Endothelial cell of hepatic sinusoid (primary cell): ENCODE measurements at regions not wholly inside any gene's neighbourhood (a gene's known extent, or its start where the extent isn't known, plus 50 kb on each side); places are given as distances from the start of the nearest gene placed in this dataset.

ENCODE experiments used
- in situ Hi-C: cut with HindIII; loops from 2 replicates; pipeline ENCODE4 v1.10.0; 2017; ENCODE audit warnings: low sequenced_read_pairs

DNA sequence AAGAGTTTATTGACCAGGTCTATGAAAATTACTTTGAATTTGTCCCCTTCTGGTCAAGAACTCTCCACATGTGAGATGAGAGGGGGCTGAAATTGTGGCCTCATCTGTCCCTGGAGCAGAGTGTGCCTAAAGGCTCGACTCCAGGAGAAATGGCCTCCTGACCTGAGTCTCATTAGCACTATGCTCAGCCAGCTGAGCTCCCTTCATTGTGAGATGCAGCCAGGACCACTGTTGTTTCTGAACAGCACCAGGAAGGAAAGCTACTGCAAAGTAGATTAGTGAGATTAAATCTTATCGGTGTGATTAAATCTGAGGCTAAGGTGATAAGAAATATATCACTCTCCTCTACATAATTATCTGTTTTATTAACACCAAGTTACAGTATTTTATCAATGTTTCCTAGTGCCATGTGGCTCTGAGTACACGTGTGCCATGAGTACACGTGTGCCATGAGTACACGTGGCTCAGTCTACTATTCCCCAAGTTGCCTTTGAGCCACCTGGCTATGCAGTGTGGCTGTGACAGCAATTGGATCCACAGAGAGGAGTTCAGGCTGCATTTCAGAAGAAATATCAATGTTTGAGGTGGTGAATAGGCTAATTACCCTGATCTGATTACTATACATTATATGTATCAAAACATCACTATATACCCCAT is 126.9 kb downstream of the IPMK start:
- in situ Hi-C loops = no loop called here

DNA sequence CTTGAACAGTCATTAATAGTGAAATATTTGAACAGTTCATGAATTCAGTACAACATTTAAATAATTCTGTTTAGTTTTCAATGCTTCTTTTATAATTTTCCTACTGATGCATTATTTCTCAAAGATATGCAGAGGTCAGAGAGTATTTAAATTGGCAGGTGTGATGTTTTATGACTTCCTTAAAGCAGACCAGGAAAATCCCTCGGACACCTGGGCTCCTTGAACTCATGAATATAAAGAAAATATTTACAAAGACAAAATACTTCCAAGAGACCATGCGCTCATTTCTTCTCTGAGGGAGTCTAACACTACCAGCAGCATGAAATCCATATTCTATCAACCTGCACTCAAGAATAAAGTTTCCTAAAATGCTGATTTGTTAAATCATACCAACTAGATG is 127.6 kb downstream of the IPMK start:
- in situ Hi-C loops = no loop called here

DNA sequence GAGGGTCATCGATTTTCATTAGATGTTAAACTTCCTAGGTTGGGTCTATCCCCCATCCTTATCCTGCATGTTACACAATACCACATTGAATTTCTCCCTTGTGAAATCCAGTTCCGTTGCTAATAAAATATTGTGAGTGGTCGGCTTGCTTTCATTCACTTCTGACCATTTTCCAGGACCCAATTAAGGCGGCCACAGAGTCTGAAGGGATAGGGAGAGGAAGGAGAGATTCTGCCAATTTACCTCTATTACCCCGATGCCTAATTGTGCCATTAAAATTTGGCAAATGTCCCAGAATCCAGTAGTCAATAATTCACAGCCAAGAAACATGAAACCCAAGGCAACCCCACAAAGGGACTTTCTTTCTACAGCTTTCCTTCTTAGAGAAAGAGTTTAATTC is 129.9 kb downstream of the IPMK start:
- in situ Hi-C loops = no loop called here

DNA sequence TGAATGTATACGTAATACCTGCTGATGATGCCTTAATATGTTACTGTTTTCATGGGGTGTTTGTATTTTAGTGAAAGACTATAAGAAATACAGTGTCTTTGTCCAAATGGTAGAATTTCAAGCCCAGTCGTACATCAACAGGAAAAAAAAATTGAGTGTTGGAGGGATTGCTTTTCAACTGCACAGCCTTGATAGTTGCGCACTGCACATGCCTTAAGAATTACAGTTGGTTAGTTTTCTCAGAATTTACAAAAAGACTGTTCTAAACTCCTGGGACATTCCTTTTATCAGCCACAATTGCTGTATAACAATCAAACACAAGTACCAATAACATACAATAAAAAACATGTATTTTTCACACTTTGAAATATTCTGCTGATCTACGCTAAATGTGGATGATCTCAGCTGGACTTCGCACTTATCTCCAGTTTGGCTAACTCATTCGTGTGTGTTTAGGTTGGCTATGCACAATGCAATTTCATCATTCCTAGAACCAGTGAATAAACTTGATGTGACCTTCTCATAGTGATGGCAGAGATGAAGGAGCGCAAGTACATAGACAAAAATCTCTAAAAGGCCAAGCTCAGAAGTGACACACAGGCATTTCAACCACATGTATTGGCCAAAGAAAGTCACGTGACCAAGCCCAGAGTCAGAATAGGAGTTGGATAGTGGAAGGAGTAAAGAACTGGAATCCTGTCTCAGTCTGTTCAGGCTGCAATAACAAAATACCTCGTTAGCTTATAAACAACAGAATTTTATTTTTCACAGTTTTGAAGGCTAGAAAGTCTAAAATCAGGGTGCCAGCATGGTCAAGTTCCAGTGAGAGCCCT is 152.3 kb downstream of the IPMK start:
- in situ Hi-C loops = no loop called here

DNA sequence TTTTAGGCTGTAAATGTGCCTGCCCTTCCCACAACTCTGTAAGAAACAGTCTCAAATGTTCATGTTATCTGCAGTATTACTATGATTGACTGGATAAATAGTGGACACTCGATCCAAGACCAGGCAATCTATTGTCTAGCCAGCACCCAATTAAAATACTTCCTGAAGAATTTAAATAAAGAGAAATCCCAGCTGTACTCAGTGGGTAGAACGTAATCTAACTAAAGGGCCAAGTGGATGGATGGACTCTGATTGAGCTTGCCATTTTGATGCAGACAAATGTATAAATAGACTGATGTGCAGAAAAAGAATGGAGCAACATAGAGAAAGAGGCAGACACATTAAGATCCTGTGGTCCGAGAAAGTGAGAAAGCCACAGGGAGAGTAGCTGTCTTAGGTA is 158.0 kb downstream of the IPMK start:
- in situ Hi-C loops = no loop called here

DNA sequence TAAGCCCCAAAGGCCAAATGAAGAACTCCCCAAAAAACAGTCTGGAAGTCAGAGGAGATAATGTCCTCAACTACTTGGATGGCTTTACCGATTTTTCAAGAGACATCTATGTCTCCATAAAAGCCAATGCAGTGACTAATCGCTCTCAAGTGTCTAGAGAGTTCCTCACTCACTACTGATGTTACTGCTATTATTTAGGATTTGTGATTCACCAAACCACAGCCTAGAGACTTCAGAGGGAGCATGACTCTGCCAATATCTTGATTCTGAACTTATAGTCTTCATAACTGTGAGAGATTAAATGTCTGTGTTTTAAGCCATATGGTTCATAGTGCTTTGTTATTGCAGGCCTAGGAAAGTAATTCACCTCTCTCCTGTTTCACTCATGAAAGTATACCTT is 160.2 kb downstream of the IPMK start:
- in situ Hi-C loops = no loop called here

DNA sequence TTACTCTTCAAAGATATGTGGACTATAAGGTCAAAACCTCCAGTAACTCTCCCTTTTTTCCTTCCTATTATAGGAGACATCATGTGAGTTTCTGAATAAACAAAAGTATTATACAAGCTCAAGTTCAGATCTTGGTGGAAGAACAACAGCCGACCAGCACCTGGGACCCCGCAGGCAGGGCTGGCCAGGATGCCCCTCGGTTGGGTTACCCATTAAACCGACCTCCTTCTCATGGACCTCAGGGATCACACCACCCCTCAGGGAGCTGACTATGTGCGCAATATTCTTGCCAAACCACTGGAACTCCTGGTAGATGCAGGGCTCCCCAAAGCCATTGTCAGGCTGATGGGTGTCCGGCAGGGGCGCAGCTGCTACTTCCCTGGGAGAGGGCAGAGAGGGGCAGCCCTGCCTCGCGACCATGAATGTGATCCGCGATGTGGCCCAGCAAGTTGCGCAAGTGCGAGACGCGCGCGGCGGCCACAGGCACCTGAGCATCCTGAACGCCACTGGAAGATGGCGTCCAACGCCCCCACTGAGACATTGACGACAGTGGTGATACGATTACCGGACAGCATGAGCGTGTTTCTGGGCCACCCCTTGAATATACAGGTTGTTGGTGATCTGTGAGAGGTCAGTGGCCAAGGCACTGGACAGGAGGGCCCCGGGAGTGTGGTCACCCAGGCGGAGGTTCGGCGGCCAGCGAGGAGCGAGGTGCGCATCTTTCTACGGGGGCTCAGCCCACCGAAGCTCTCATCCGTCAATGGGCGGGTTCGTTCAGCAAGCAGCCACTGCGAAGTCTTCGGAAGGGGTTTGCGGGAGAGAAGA is 161.3 kb downstream of the IPMK start:
- in situ Hi-C loops = no loop called here

DNA sequence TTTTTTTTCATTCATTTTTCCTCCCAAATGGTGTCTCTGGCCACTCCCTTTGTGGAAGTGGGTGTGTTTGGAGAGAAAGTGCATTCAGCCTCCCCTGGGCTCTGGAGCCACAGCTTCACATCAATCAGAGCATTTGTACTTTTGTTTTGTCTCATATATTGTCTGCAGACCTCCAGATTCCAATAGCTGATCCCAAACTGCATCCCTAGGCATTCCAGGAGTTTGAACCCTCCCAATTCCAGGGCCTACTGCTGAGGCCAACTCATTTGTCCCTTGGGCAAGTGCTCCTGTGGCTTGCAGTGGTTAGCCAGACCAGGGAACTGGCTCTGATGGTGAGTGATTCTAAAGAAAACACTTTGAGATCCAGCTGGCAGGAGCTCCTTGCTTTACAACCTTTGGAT is 163.3 kb downstream of the IPMK start:
- in situ Hi-C loops = no loop called here

DNA sequence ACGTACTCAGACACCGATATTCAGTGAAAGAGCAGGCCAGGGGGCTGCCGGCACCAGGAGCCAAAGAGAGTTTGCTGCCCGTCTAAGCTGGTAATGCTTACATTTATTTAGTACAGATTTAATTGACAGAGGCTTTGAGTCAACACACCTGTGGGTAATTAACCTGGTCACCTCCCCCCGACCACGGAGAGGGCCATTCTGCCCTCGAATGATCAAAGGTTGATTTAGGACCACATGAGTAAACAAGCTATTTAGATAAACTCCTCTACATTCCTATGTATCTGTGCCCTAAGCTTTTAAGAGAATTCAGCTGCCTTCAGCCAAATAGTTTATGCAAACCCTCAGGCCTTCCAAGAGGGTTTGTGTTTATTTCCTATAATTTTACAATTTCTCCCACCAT is 164.8 kb downstream of the IPMK start:
- in situ Hi-C loops = no loop called here

DNA sequence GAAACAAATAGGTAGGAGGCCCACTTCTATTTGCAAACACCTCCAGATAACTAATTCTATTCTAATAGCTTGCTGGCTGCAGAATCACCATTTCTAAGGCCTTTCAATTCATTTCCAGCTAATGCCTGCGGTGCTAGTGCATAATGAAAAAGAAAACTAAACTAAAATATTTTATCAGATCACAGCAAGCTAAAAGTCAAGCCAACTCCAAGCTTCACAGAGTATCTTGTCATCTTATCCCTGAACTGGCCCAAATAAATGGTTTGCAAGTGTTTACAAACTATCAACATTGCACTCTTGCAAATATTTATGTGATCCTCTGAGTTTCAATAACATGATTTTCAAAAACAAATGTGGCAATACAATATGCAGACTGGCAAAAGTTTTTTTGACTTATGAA is 166.0 kb downstream of the IPMK start:
- in situ Hi-C loops = no loop called here

DNA sequence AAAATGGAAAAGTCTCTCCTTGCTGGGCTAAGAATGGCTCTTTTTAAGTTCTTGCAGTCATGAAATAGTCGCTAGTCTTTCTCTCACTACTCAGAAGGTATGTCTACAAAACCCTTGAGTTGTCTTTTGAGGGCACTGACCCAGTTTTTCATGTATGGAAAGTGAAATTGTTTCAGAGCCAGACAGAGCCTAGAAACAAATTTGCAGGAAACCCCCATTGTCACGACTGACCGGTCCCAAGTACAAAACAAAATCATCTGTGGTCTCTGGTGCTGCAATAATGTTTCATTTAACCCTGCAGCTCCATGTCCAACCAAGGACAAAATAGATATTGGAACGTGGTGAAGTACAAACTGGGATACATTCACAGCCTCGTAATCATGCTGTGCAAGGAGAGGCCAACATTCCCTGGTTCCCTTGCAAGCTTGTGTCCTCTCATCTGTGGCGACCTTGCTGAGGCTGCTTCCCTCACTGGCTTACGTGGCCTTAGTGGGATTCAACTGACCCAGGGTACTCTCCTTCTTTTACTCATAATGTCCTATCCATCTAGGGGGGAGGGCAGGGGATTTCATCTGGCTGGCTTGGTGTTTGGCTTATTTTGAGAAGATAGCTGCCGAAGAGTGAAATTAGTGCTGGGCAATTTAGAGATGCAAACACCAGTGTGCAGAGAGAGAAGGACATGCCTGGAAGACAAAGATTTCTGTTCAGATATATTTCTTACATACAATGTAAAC is 172.5 kb downstream of the IPMK start:
- in situ Hi-C loops = no loop called here

DNA sequence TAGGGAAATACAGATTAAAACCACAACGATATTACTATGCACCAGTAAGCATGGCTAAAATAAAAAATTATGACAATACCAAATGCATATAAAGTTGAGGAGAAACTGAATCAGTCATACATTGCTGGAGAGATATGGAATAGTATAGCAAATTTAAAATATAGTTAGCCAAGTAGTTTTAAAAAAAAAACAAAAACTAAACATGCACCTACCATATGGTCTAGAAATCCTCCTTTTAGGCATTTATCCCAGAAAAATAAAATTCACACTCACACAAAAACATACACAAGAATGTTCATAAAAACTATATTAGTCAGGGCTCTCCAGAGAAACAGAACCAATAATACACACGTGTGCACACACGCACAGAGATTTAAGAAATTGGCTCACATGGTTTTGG is 175.8 kb downstream of the IPMK start:
- in situ Hi-C loops = no loop called here

DNA sequence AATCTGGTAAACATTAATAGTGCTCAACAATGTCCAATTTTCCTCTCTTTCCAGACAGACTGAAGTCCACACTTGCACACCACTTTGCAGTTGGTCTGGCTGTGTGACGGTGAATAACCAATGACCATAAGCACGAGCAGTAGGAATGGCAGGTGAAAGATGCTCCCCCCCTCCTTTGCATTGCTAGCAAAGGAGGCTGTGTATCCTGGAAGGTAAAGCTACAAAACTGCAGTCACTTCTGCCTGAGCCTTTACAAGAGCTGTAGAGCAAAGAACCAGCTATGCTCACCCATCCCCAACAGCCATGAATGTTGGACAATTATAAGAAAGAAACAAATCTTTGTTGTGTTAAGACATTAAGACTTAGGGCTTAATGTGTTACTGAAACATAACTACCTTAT is 178.0 kb downstream of the IPMK start:
- in situ Hi-C loops = no loop called here

DNA sequence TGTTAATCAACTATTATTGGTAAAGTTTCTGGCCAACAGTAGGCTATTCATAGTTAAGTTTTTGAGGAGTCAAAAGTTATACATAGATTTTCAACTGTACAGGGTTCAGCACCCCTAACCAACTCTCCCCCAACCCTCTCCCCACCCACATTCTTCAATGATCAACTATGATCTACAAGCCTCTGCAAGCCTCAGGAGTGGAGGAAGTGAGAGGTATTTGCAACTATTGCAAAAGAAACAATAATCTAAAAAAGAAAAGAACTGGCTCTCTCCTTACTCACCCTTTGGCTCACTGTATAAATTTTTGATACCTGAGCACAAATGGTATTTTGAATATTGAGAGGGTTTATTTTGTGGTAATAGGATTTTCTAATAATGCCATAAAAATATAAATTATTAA is 179.8 kb downstream of the IPMK start:
- in situ Hi-C loops = no loop called here

DNA sequence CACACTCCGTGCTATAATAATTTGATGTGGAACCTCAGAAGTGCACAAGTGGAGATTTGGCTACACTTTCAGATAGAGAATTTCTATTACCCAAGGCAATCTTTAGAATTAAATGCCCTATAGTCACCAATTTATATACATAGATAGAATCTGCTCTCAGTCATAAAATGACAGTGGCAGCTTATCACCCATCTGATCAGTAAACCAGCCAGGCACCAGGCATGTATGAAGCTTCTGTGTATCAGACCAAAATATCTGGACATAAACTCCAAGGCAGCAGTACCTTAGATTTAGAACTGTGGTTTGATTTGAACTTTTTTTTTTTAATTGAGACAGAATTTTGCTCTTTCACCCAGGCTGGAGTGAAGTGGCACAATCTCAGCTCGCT is 180.9 kb downstream of the IPMK start:
- in situ Hi-C loops = no loop called here

DNA sequence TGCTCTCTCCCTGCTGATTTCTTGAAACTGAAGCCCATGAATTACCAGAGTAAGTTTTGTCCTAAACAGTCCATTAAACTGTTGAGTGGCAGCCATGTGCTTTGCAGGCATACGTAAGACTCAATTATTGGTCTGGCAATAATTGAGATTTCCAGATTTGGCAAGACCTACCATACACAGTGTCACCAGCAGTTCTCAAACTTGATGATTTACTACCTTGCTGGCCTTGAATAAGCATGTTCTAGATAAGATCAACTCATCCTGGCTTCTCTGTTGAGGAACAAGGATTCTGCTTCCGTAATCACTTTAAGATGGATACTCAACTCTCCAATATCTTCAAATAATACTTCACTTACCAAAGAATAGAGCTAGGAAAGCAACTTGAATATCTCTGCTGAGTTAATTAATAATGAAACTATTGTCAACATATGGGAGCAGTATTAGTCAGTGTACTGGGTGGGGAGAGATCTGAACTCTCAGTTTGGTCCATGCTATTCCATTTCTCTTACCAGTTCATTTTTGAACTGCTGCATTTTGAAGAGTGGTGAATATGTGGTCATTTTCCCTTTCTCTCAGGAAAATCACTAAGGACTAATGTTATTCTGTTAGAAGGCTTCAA is 181.4 kb downstream of the IPMK start:
- in situ Hi-C loops = no loop called here

DNA sequence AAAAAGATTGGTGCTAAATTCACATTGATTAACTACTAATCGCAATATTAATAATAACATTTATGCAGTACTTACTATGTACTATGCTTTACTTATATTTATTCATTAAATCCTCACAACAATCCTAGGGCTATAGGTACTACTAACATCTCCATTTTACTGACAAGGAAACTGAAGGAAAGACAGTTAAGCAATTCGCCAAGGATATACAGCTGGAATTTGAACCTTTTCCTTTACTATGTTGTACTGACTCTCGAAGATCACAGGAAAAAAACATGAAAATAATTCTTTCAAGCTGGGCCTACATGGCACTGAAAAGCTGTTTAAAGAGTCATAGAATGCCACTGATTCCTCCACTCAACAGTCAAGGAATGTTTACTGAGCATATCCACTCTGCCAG is 185.4 kb downstream of the IPMK start:
- in situ Hi-C loops = no loop called here

DNA sequence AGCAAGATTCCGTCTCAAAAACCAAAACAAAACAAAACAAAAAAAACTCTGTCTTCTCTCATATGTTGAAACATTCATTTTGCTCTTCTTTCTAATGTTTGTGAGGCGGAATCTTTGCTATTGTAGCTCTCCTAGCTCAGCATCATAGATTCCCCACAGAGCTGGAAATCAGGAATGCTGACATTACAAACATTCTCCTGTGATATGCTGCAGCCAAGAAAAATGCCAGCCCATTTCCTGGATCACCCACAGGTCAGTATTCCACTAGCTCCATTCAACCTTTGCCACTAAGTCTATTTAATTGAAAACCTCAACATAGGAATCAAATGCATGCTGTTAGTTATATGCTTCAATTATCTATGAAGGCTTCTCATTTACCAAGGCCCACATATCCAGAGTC is 186.3 kb downstream of the IPMK start:
- in situ Hi-C loops = no loop called here

DNA sequence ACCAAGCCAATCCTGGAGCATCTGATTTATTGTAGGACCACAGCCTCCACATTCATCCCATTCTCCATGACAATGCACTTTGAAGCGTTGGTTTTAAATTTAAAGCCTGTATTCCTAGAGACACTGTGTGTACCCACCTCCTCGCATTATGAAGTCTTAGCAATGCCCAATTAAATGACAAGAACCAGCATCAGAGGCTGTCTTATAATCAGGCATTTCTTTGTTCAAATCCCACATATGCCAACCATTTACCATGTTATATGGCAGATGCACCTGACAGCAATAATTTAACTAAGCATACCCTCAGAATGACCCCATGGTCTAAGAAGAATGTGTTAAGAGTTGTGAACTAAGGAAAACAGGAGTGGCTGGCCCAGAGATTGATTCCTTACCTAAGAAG is 188.2 kb downstream of the IPMK start:
- in situ Hi-C loops = no loop called here

DNA sequence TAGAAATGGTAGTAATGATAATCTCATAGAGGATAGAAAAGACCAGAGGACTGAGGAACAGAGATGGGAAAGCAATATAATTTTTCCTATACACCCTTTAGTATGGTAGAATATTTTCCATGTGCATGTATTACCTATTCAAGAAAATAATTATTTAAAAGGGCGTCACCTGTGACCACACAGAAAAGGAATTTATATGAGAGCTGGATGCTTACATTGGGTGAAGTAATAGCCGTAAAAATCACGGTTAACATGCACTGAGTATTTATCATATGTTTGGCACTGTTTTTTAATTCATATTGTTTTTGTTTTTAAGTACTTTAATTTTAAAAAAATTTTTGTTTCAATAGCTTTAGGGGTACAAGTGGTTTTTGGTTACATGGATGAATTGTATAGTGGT is 195.1 kb downstream of the IPMK start:
- in situ Hi-C loops = loop anchor here (25.0 kb wide), 1 partner anchor 735 kb away; no protein-coding TSS in a partner anchor

DNA sequence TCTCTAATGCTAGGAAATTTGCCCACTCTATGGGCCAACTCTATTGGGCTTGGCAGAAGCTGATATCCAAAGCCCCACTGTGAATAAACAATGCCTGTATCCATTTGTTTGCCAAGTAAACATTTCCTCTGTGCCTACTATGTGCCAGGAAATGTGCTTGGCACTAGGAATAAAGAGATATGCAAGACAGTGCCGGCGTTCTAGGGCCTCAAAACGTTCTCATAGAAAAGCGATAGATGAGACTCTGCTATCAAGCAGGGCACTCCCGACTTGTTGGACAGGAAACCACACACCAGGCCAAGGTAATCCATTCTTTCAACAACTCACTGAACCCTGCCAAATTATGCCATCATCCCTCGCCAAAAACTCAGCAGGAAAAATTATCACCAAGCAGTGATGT is 196.7 kb downstream of the IPMK start:
- in situ Hi-C loops = loop anchor here (25.0 kb wide), 1 partner anchor 734 kb away; no protein-coding TSS in a partner anchor
